H1 (cell line): ENCODE measurements at regions not wholly inside any gene's neighbourhood (a gene's known extent, or its start where the extent isn't known, plus 50 kb on each side); places are given as distances from the start of the nearest gene placed in this dataset.

Experiments
- CTCF ChIA-PET: fragments of 300-600 bp; sonication (Branson Sonifier 250); formaldehyde crosslinking; loops from one replicate; lab custom pipeline; 2021; ENCODE audit not compliant: partially characterized antibody; lab: Charles Lee
- POLR2A ChIA-PET: fragments of 300-600 bp; sonication (Branson Sonifier 250); formaldehyde crosslinking; loops from one replicate; lab custom pipeline; 2021; ENCODE audit warnings: inconsistent platforms; ENCODE audit not compliant: partially characterized antibody; lab: Charles Lee
- DNase-seq, 2 experiments: peaks; one replicate each; pipeline versions ENCODE4 v3.0.0 to v3.0.0-alpha.2; 2010 to 2022; ENCODE audit warnings: low spot score in 2 of 2, low read depth in 1 of 2, mixed read lengths in 1 of 2
- FAIRE-seq: peaks from 2 replicates; lab custom pipeline; 2011; peaks lifted over from hg19 to GRCh38; lab: Jason Lieb, UNC
- H2AFZ ChIP-seq: 2 replicates; pipeline ENCODE4 v1.8.1; 2012; ENCODE audit warnings: low read length, inconsistent platforms
- H2AK5ac ChIP-seq: 2 replicates; pipeline ENCODE4 v1.6.1; 2013; ENCODE audit warnings: low read depth, low read length
- H2BK120ac ChIP-seq: replicated peaks from 2 replicates; pipeline ENCODE3; 2013; ENCODE audit warnings: low read depth, low read length, inconsistent platforms
- H2BK12ac ChIP-seq: 2 replicates; pipeline ENCODE4 v1.6.1; 2013; ENCODE audit warnings: low read depth, low read length
- H2BK15ac ChIP-seq: 2 replicates; pipeline ENCODE4 v1.6.1; 2013; ENCODE audit warnings: low read length
- H2BK20ac ChIP-seq: 2 replicates; pipeline ENCODE4 v1.6.1; 2013; ENCODE audit warnings: low read length
- H2BK5ac ChIP-seq: 2 replicates; pipeline ENCODE4 v1.6.1; 2013; ENCODE audit warnings: low read depth, low read length
- H3K14ac ChIP-seq: 2 replicates; pipeline ENCODE4 v1.6.1; 2013; ENCODE audit warnings: inconsistent platforms; ENCODE audit not compliant: insufficient read length
- H3K18ac ChIP-seq: 2 replicates; pipeline ENCODE4 v1.6.1; 2013; ENCODE audit warnings: low read length; ENCODE audit errors: extremely low read depth
- H3K23ac ChIP-seq: 2 replicates; pipeline ENCODE4 v1.6.1; 2013; ENCODE audit warnings: inconsistent platforms; ENCODE audit not compliant: insufficient read length
- H3K23me2 ChIP-seq: 2 replicates; pipeline ENCODE4 v1.6.1; 2013; ENCODE audit warnings: low read depth, low read length
- H3K27ac ChIP-seq: 2 replicates; pipeline ENCODE4 v1.6.1; 2011; ENCODE audit warnings: low read depth, low read length, inconsistent platforms
- H3K27me3 ChIP-seq, 4 experiments: replicated peaks in 1 of 4; 1 replicate in 1 of 4; 2 replicates in 3 of 4; pipeline versions ENCODE4 v1.6.1 to v1.8.1; 2011 to 2013; ENCODE audit warnings: low read length in 3 of 4, mild to moderate bottlenecking in 3 of 4, inconsistent platforms in 2 of 4, mixed read lengths in 2 of 4, moderate library complexity in 1 of 4; ENCODE audit not compliant: control insufficient read depth in 3 of 4, insufficient read depth in 3 of 4; ENCODE audit errors: extremely low read depth in 1 of 4
- H3K36me3 ChIP-seq, 4 experiments: 2 replicates each; pipeline versions ENCODE4 v1.6.1 to v1.8.1; 2011 to 2013; ENCODE audit warnings: mild to moderate bottlenecking in 4 of 4, low read length in 3 of 4, moderate library complexity in 2 of 4, control low read depth in 1 of 4, inconsistent platforms in 1 of 4; ENCODE audit not compliant: insufficient read depth in 4 of 4, control insufficient read depth in 2 of 4
- H3K4ac ChIP-seq: replicated peaks from 2 replicates; pipeline ENCODE3; 2013; ENCODE audit warnings: low read length, low read depth, mixed read lengths, inconsistent platforms; ENCODE audit not compliant: insufficient read length
- H3K4me1 ChIP-seq, 4 experiments: replicated peaks in 1 of 4; 1 replicate in 1 of 4; 2 replicates in 3 of 4; pipeline versions ENCODE4 v1.6.1 to v1.8.1; 2011 to 2013; ENCODE audit warnings: low read length in 3 of 4, inconsistent platforms in 2 of 4, mixed read lengths in 1 of 4; ENCODE audit not compliant: insufficient read depth in 4 of 4, control insufficient read depth in 3 of 4
- H3K4me2 ChIP-seq, 2 experiments: 2 replicates each; pipeline versions ENCODE4 v1.6.1 to v1.8.1; 2011 to 2013; ENCODE audit warnings: low read depth in 2 of 2, low read length in 2 of 2, control low read depth in 1 of 2, inconsistent platforms in 1 of 2, mild to moderate bottlenecking in 1 of 2; ENCODE audit not compliant: insufficient read depth in 1 of 2
- H3K4me3 ChIP-seq, 4 experiments: fragments of 200-600, 300-600 bp in 1 of 4; sonication (generic), shearing (Covaris generic), sonication (Bioruptor Twin) in 1 of 4; 2 replicates each; pipeline versions ENCODE4 v1.5.1 to v1.8.1; 2011 to 2016; ENCODE audit warnings: low read length in 4 of 4, low read depth in 3 of 4, control low read depth in 2 of 4, inconsistent platforms in 2 of 4, mild to moderate bottlenecking in 2 of 4, mixed read lengths in 1 of 4, moderate library complexity in 1 of 4; ENCODE audit not compliant: insufficient read depth in 2 of 4; ENCODE audit errors: extremely low read depth in 1 of 4
- H3K56ac ChIP-seq: replicated peaks from 2 replicates; pipeline ENCODE3; 2013; ENCODE audit warnings: low read depth, mild to moderate bottlenecking, mixed read lengths, low read length, inconsistent platforms; ENCODE audit not compliant: insufficient read length
- H3K79me1 ChIP-seq: 2 replicates; pipeline ENCODE4 v1.6.1; 2013; ENCODE audit warnings: low read depth, low read length, control low read depth
- H3K79me2 ChIP-seq, 2 experiments: 2 replicates each; pipeline versions ENCODE4 v1.6.1 to v1.8.1; 2012 to 2013; ENCODE audit warnings: low read length in 2 of 2, mild to moderate bottlenecking in 2 of 2, inconsistent platforms in 1 of 2; ENCODE audit not compliant: insufficient read depth in 2 of 2, control insufficient read depth in 1 of 2
- H3K9ac ChIP-seq, 4 experiments: replicated peaks in 1 of 4; 1 replicate in 1 of 4; 2 replicates in 3 of 4; pipeline versions ENCODE4 v1.6.1 to v1.8.1; 2011 to 2013; ENCODE audit warnings: low read depth in 3 of 4, low read length in 3 of 4, control low read depth in 2 of 4, mild to moderate bottlenecking in 2 of 4, moderate library complexity in 2 of 4, inconsistent platforms in 1 of 4; ENCODE audit errors: extremely low read depth in 1 of 4
- H3K9me3 ChIP-seq, 2 experiments: 2 replicates each; pipeline versions ENCODE4 v1.6.1 to v1.8.1; 2012 to 2013; ENCODE audit warnings: mild to moderate bottlenecking in 2 of 2, moderate library complexity in 2 of 2, control low read depth in 1 of 2, inconsistent platforms in 1 of 2, low read depth in 1 of 2, low read length in 1 of 2, mixed read lengths in 1 of 2; ENCODE audit not compliant: insufficient read depth in 2 of 2
- H4K20me1 ChIP-seq, 2 experiments: replicated peaks in 1 of 2; 2 replicates each; pipeline versions ENCODE3 to v1.8.1; 2011 to 2013; ENCODE audit warnings: inconsistent platforms in 2 of 2, low read length in 2 of 2, mild to moderate bottlenecking in 1 of 2; ENCODE audit not compliant: insufficient read depth in 2 of 2, control insufficient read depth in 1 of 2
- H4K5ac ChIP-seq: 2 replicates; pipeline ENCODE4 v1.6.1; 2013; ENCODE audit warnings: low read length, low read depth, mixed read lengths, inconsistent platforms; ENCODE audit not compliant: insufficient read length
- H4K8ac ChIP-seq: 2 replicates; pipeline ENCODE4 v1.8.0; 2013; ENCODE audit warnings: mild to moderate bottlenecking, moderate library complexity, low read length, inconsistent platforms; ENCODE audit not compliant: insufficient read depth; ENCODE audit errors: extremely low read depth
- H4K91ac ChIP-seq: replicated peaks from 2 replicates; pipeline ENCODE3; 2013; ENCODE audit warnings: low read length, mixed read lengths, inconsistent platforms; ENCODE audit not compliant: insufficient read length
- CHD1 ChIP-seq: IDR thresholded peaks from 2 replicates; pipeline ENCODE4 v1.6.1; 2012; ENCODE audit warnings: low read depth, low read length, improper control_type of control experiment
- EZH2 ChIP-seq: fragments of 200-600 bp; sonication (generic); IDR thresholded peaks from 2 replicates; pipeline ENCODE4 v1.7.1; 2012; ENCODE audit warnings: low read depth, mild to moderate bottlenecking, moderate library complexity, low read length, inconsistent platforms; ENCODE audit not compliant: severe bottlenecking
- GABPA ChIP-seq: IDR thresholded peaks from 2 replicates; pipeline ENCODE4 v1.6.1; 2011; ENCODE audit warnings: mild to moderate bottlenecking, low read length, moderate library complexity, borderline replicate concordance; ENCODE audit not compliant: insufficient read depth
- KDM5A ChIP-seq: fragments of 200-600 bp; IDR thresholded peaks from 2 replicates; pipeline ENCODE4 v1.7.1; 2012; ENCODE audit warnings: mild to moderate bottlenecking, low read length, inconsistent platforms, mixed read lengths
- PHF8 ChIP-seq: fragments of 200-600 bp; sonication (generic); conservative IDR thresholded peaks from 2 replicates; pipeline ENCODE4 v1.7.1; 2012; ENCODE audit warnings: low read depth, mild to moderate bottlenecking, inconsistent platforms, low read length, moderate library complexity
- POU5F1 ChIP-seq: IDR thresholded peaks from 2 replicates; pipeline ENCODE4 v1.6.1; 2011; ENCODE audit warnings: low read depth, mild to moderate bottlenecking, low read length, moderate library complexity
- RAD21 ChIP-seq, 2 experiments: IDR thresholded peaks in 1 of 2; conservative IDR thresholded peaks in 1 of 2; 2 replicates each; pipeline ENCODE4 v1.6.1; 2011; ENCODE audit warnings: low read depth in 2 of 2, low read length in 2 of 2, improper control_type of control experiment in 1 of 2, inconsistent platforms in 1 of 2, mild to moderate bottlenecking in 1 of 2, moderate library complexity in 1 of 2
- RFX5 ChIP-seq: IDR thresholded peaks from 2 replicates; pipeline ENCODE4 v1.6.1; 2011; ENCODE audit warnings: low read depth, low read length, improper control_type of control experiment, borderline replicate concordance
- SIX5 ChIP-seq: IDR thresholded peaks from 2 replicates; pipeline ENCODE4 v1.6.1; 2011; ENCODE audit warnings: mild to moderate bottlenecking, low read depth, low read length
- WGBS, 2 experiments: shearing (Covaris generic) in 1 of 2; methylation state at CpG; one replicate each; pipeline versions ENCODE4 v1.1.6 to v1.1.7; 2013 to 2015; ENCODE audit warnings: low lambda C conversion rate in 2 of 2, mixed read lengths in 2 of 2, inconsistent platforms in 1 of 2, low coverage in 1 of 2, missing lambda C conversion rate in 1 of 2; ENCODE audit not compliant: insufficient replicate concordance in 2 of 2, insufficient coverage in 1 of 2, insufficient read length in 1 of 2; ENCODE audit errors: extremely low coverage in 1 of 2, missing lambda C conversion rate in 1 of 2; 5-methylcytosine and 5-hydroxymethylcytosine counted together
- TF ChIP-seq, protein P1 (sequence below): IDR thresholded peaks from 2 replicates; pipeline ENCODE4 v1.6.1; 2012; ENCODE audit warnings: inconsistent platforms

GRCh38 chrX:115448146-115448545 is 112.8 kb upstream of the PLS3 start:
- WGBS, 2 experiments: 87% methylated on average over 2 of the region's 2 CpGs; no CpG with 5 or more reads in 1 of the 2 experiments
- no peaks in the 10 kb centered on the region for H3K79me1 ChIP-seq
- H3K18ac ChIP-seq: no peak overlapping the region
- H3K56ac ChIP-seq: no peak overlapping the region
- H2BK5ac ChIP-seq: no peak overlapping the region
- no peak overlapping the region for H2AFZ ChIP-seq
- no peak overlapping the region for H4K91ac ChIP-seq
- H3K9me3 ChIP-seq: no peaks in the 10 kb centered on the region
- no peak for DNase-seq
- FAIRE-seq: no peak
- no peaks in the 10 kb centered on the region for H3K36me3 ChIP-seq
- no peak overlapping the region for H2BK15ac ChIP-seq
- H3K79me2 ChIP-seq: no peaks in the 10 kb centered on the region
- H3K4me1 ChIP-seq: no peaks in the 10 kb centered on the region
- H3K4me2 ChIP-seq: no peak overlapping the region
- no peak overlapping the region for H2BK120ac ChIP-seq
- no peak overlapping the region for H3K9ac ChIP-seq
- H2BK20ac ChIP-seq: no peak overlapping the region
- no peak overlapping the region for H2AK5ac ChIP-seq
- no peak overlapping the region for H3K4me3 ChIP-seq
- ChIA-PET CTCF (no interaction called here), POLR2A (no interaction called here)
- no peaks in the 10 kb centered on the region for H4K20me1 ChIP-seq
- H3K23ac ChIP-seq: no peak overlapping the region
- no peaks in the 10 kb centered on the region for H3K23me2 ChIP-seq
- no peak overlapping the region for H3K27ac ChIP-seq
- TF ChIP-seq PHF8 (no peak), RAD21 (IDR thresholded peaks at IDR 0.05 in 1 of 2, conservative IDR thresholded peaks at IDR 0.05 in 1 of 2; ENCODE audit: low read depth in 2 of 2, low read length in 2 of 2) (no peak), SIX5 (no peak), CHD1 (no peak), POU5F1 (no peak), KDM5A (no peak), RFX5 (no peak), EZH2 (no peak), GABPA (no peak)
- TF ChIP-seq, protein P1, sequence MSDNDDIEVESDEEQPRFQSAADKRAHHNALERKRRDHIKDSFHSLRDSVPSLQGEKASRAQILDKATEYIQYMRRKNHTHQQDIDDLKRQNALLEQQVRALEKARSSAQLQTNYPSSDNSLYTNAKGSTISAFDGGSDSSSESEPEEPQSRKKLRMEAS: no peak
- TF ChIP-seq, all 59 proteins: peak for 0
- Histone ChIP-seq H3K4ac (no peak overlapping the region), H4K8ac (no peak overlapping the region), H3K27me3 (no peaks in the 10 kb centered on the region), H3K14ac (no peak overlapping the region), H4K5ac (no peak overlapping the region), H2BK12ac (no peak overlapping the region)
